PC-3 (cell line): ENCODE measurements at regions not wholly inside any gene's neighbourhood (a gene's known extent, or its start where the extent isn't known, plus 50 kb on each side); places are given as distances from the start of the nearest gene placed in this dataset.

Experiments used
- CTCF ChIP-seq: fragments of 300-600 bp; sonication (generic); conservative IDR thresholded peaks from 2 replicates; pipeline ENCODE4 v1.5.1; 2017; ENCODE audit warnings: antibody characterized with exemption, low read depth, mild to moderate bottlenecking, low read length
- EZH2 ChIP-seq: fragments of 300-600 bp; sonication (generic); IDR thresholded peaks from one replicate; pipeline ENCODE4 v1.6.1; 2017; ENCODE audit warnings: antibody characterized with exemption, mild to moderate bottlenecking, low read length; ENCODE audit not compliant: unreplicated experiment

DNA sequence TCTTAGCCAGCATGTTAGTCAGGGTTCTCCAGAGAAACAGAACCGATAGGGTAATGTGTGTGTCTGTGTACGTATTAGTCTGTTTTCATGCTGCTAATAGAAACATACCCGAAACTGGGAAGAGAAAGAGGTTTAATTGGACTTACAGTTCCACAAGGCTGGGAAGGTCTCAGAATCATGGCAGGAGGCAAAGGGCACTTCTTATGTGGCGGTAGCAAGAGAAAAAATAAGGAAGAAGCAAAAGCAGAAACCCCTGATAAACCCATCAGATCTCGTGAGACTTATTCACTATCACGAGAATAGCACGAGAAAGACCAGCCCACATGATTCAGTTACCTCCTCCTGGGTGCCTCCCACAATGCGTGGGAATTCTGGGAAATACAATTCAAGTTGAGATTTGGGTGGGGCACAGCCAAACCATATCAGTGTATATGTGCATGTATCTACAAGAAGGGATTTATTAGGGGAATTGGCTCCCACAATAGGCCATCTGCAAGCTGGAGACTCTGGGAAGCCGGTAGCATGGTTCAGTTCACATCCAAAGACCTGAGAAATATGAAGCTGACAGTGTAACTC, 173.7 kb upstream of the NECTIN1 start:
- TF ChIP-seq CTCF (no peak), EZH2 (no peak)
